Lower lobe of right lung (tissue), 2 donors: ENCODE measurements at regions not wholly inside any gene's neighbourhood (a gene's known extent, or its start where the extent isn't known, plus 50 kb on each side); places are given as distances from the start of the nearest gene placed in this dataset.

Source experiments
- ATAC-seq, 2 donors: fragments of 200-7000 bp; cut with Tn5 transposase; one replicate each; pipeline ENCODE4 v1.9.1; 2020 to 2022; ENCODE audit warnings: mild to moderate bottlenecking in 2 of 2, moderate library complexity in 2 of 2
- DNase-seq: peaks from one replicate; pipeline ENCODE4 v3.0.0-alpha.2; 2020
- H3K27ac ChIP-seq: fragments of 200-600 bp; one replicate; pipeline ENCODE4 v1.8.0; 2022
- H3K27me3 ChIP-seq: fragments of 200-600 bp; one replicate; pipeline ENCODE4 v1.8.0; 2022; ENCODE audit warnings: low read depth
- H3K36me3 ChIP-seq: fragments of 200-600 bp; one replicate; pipeline ENCODE4 v1.8.0; 2022; ENCODE audit warnings: mild to moderate bottlenecking
- H3K4me1 ChIP-seq: fragments of 200-600 bp; one replicate; pipeline ENCODE4 v1.8.0; 2022
- H3K4me3 ChIP-seq: fragments of 200-600 bp; one replicate; pipeline ENCODE4 v1.8.0; 2022; ENCODE audit warnings: mild to moderate bottlenecking
- H3K9me3 ChIP-seq: fragments of 200-600 bp; one replicate; pipeline ENCODE4 v1.8.0; 2022
- intact Hi-C: fragments of 100-400 bp; cut with DNase I; formaldehyde crosslinking; loops from one replicate; pipeline ENCODE4 v1.11.0; 2022
- TF ChIP-seq, protein P1 (sequence below): fragments of 200-600 bp; IDR thresholded peaks from one replicate; pipeline ENCODE4 v1.8.0; 2022; ENCODE audit warnings: antibody characterized with exemption, mild to moderate bottlenecking
- donor health status: DM: no; HTN: yes; CAD: no; lungs with severe emphysema.

DNA sequence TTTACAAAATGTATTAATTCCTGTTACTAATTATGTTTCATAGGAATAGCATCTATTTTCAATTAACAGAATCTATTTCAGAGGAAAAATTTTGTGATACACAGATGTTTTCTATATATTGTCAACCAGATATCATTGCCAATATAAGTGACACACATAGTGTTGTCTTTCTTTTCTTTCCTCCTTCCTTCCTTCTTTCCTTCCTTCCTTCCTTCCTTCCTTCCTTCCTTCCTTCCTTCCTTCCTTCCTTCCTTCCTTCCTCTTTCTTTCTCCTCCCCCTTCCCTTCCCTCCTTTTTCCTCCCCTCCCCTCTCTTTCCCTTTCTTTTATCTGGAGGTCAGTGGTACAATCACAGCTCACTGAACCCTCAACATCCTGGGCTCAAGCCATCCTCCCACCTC, 146.5 kb upstream of the DSEL start:
- no peak overlapping the region for H3K4me3 ChIP-seq
- no peaks in the 10 kb centered on the region for H3K4me1 ChIP-seq
- no peaks in the 10 kb centered on the region for H3K9me3 ChIP-seq
- H3K27me3 ChIP-seq = no peaks in the 10 kb centered on the region
- intact Hi-C loops = no loop called here
- DNase-seq (no peak), ATAC-seq (no peak)
- H3K36me3 ChIP-seq = no peaks in the 10 kb centered on the region
- TF ChIP-seq, protein P1, sequence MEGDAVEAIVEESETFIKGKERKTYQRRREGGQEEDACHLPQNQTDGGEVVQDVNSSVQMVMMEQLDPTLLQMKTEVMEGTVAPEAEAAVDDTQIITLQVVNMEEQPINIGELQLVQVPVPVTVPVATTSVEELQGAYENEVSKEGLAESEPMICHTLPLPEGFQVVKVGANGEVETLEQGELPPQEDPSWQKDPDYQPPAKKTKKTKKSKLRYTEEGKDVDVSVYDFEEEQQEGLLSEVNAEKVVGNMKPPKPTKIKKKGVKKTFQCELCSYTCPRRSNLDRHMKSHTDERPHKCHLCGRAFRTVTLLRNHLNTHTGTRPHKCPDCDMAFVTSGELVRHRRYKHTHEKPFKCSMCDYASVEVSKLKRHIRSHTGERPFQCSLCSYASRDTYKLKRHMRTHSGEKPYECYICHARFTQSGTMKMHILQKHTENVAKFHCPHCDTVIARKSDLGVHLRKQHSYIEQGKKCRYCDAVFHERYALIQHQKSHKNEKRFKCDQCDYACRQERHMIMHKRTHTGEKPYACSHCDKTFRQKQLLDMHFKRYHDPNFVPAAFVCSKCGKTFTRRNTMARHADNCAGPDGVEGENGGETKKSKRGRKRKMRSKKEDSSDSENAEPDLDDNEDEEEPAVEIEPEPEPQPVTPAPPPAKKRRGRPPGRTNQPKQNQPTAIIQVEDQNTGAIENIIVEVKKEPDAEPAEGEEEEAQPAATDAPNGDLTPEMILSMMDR = no peak
- no peak overlapping the region for H3K27ac ChIP-seq

DNA sequence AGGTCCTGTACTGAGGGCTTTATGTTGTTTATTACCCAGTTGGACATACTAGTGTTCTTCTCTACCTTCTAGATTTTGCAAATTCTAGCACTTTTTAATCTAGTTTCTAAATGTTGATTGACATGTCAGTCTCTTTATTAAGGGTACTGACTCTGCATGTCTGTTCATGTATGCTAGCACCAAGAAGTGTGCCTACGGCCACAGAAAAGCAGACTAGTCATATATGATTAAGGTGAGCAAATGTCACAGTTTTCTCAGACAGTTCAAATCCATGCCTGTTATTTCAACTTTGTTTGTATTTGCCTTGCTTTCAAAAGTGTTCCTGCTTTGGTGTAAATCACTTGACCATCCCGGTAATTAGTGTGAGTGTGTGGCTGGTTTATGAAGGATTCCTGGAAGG, 145.0 kb upstream of the DSEL start:
- no peak overlapping the region for H3K4me3 ChIP-seq
- intact Hi-C loops = no loop called here
- no peaks in the 10 kb centered on the region for H3K4me1 ChIP-seq
- ATAC-seq (no peak), DNase-seq (no peak)
- H3K27me3 ChIP-seq = no peaks in the 10 kb centered on the region
- TF ChIP-seq, protein P1 = no peak
- no peaks in the 10 kb centered on the region for H3K9me3 ChIP-seq
- no peaks in the 10 kb centered on the region for H3K36me3 ChIP-seq
- no peak overlapping the region for H3K27ac ChIP-seq

DNA sequence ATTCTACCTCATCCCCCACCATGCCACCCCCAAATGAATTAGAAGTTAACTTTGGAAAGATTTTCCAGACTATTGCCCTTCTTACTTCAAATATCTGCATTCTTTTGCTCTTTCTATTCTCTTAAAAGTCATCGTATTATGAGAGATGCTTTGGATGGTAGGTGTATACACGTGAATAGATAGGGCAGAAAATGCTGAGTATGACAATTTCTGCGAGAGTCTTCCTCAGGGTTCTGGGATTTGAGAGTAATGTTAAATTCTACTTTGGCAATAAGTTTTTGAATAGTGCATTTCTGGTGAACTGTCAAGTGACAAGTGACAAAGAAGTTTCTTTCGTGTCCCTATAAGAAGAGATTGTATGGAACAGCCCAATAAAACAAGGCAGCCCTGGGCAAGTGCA, 137.6 kb upstream of the DSEL start:
- TF ChIP-seq, protein P1 = no peak
- Histone ChIP-seq H3K4me1 (no peaks in the 10 kb centered on the region), H3K9me3 (no peaks in the 10 kb centered on the region), H3K36me3 (no peaks in the 10 kb centered on the region), H3K27me3 (no peaks in the 10 kb centered on the region), H3K27ac (no peak overlapping the region), H3K4me3 (no peak overlapping the region)
- DNase-seq = no peak
- ATAC-seq = no peak
- intact Hi-C loops = no loop called here

DNA sequence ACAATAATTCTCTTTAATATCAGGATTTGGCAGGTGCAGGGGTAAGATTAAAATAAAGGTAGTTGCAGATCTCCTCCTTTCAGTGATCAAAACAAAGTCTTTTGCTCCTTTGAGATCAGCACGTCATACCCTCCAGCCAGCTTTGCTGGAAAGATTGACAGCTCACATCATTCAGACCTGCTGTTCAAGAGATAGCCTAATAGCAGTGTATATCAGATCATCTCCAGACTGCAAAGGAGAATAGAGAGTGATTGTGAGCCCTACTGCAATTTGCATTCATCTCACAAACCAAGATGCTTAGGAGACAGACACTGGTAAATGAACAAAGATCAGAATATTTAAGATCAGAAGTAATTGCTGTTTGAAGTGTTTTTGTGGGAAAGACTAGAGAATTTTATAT, 135.8 kb upstream of the DSEL start:
- ATAC-seq (no peak), DNase-seq (no peak)
- Histone ChIP-seq H3K36me3 (no peaks in the 10 kb centered on the region), H3K4me1 (no peaks in the 10 kb centered on the region), H3K27ac (no peak overlapping the region), H3K9me3 (no peaks in the 10 kb centered on the region), H3K4me3 (no peak overlapping the region), H3K27me3 (no peaks in the 10 kb centered on the region)
- TF ChIP-seq, protein P1 = no peak
- intact Hi-C loops = no loop called here

DNA sequence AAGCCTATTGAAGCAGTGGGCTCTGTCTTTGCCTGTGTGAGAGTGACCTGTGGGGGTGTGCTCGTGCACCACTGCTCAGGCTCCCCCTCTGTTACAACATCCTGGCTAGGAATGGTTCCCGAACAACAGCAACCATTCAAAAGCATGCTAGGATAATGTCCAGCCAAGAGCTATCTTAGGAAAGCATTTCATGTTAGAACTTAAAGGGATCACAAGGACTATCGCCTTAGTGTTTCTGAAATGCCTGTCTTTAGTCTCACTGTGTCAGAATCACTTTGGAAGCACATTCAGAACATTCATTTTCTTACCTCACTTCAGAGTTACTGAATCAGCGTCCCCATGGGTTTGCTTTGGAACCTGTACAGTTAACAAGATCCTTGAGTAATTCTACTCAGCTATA, 134.9 kb upstream of the DSEL start:
- no peak overlapping the region for H3K27ac ChIP-seq
- TF ChIP-seq, protein P1 = no peak
- no peaks in the 10 kb centered on the region for H3K4me1 ChIP-seq
- DNase-seq = no peak
- H3K9me3 ChIP-seq = no peaks in the 10 kb centered on the region
- H3K4me3 ChIP-seq = no peak overlapping the region
- no peaks in the 10 kb centered on the region for H3K27me3 ChIP-seq
- intact Hi-C loops = no loop called here
- peak in 1 of 2 donors; percentile 45 for ATAC-seq
- no peaks in the 10 kb centered on the region for H3K36me3 ChIP-seq
